Activated T-helper 17 cell treated with anti-CD3 and anti-CD28 coated beads, Interleukin-2, amount 50 U/mL, for 72 hours (primary cell): ENCODE measurements at regions not wholly inside any gene's neighbourhood (a gene's known extent, or its start where the extent isn't known, plus 50 kb on each side); places are given as distances from the start of the nearest gene placed in this dataset.

Source experiments
- ATAC-seq: fragments of 150-1000 bp; cut with Tn5 transposase; replicated peaks from 2 replicates; pipeline ENCODE4 v1.10.0; 2021; ENCODE audit warnings: mild to moderate bottlenecking, moderate library complexity
- H3K27ac Mint-ChIP-seq: one replicate; pipeline ENCODE4 v1.8.0; 2022; ENCODE audit warnings: mixed read lengths
- H3K27me3 Mint-ChIP-seq: one replicate; pipeline ENCODE4 v1.8.0; 2022; ENCODE audit warnings: mixed read lengths
- H3K36me3 Mint-ChIP-seq: one replicate; pipeline ENCODE4 v1.8.0; 2022; ENCODE audit warnings: low read depth, mild to moderate bottlenecking, mixed read lengths
- H3K4me1 Mint-ChIP-seq: one replicate; pipeline ENCODE4 v1.8.0; 2022; ENCODE audit warnings: mixed read lengths
- H3K4me3 Mint-ChIP-seq: one replicate; pipeline ENCODE4 v1.8.0; 2022; ENCODE audit warnings: mild to moderate bottlenecking, mixed read lengths
- H3K9me3 Mint-ChIP-seq: one replicate; pipeline ENCODE4 v1.8.0; 2022; ENCODE audit warnings: mixed read lengths

- no peak for ATAC-seq
- Mint-ChIP-seq H3K9me3 (no peaks in the 10 kb centered on the region), H3K36me3 (no peaks in the 10 kb centered on the region), H3K27ac (no peak overlapping the region), H3K4me1 (no peaks in the 10 kb centered on the region), H3K4me3 (no peak overlapping the region), H3K27me3 (no peaks in the 10 kb centered on the region)
Measured at GRCh38 chr16:79444572-79444971, 156.0 kb downstream of the MAF start.

GRCh38 chr16:79439901-79440300, 160.6 kb downstream of the MAF start:
- no peaks in the 10 kb centered on the region for H3K27me3 Mint-ChIP-seq
- no peaks in the 10 kb centered on the region for H3K36me3 Mint-ChIP-seq
- no peaks in the 10 kb centered on the region for H3K9me3 Mint-ChIP-seq
- H3K4me3 Mint-ChIP-seq: no peak overlapping the region
- ATAC-seq: no peak
- H3K4me1 Mint-ChIP-seq: no peaks in the 10 kb centered on the region
- H3K27ac Mint-ChIP-seq: no peak overlapping the region

- no peak for ATAC-seq
- H3K27me3 Mint-ChIP-seq: no peaks in the 10 kb centered on the region
Measured at GRCh38 chr16:79437764-79438751, 162.5 kb downstream of the MAF start.

GRCh38 chr16:79436885-79437284, 163.7 kb downstream of the MAF start:
- Mint-ChIP-seq H3K4me1 (no peaks in the 10 kb centered on the region), H3K27me3 (no peaks in the 10 kb centered on the region), H3K27ac (no peak overlapping the region), H3K4me3 (no peak overlapping the region), H3K36me3 (no peaks in the 10 kb centered on the region), H3K9me3 (no peaks in the 10 kb centered on the region)
- ATAC-seq: no peak

More at GRCh38 chr16:79437764-79438751, 162.5 kb downstream of the MAF start:
- Mint-ChIP-seq H3K9me3 (no peaks in the 10 kb centered on the region), H3K4me3 (no peak overlapping the region), H3K36me3 (no peaks in the 10 kb centered on the region), H3K27ac (no peak overlapping the region), H3K4me1 (no peaks in the 10 kb centered on the region)

GRCh38 chr16:79434771-79435170, 165.8 kb downstream of the MAF start:
- Mint-ChIP-seq H3K27me3 (no peaks in the 10 kb centered on the region), H3K36me3 (no peaks in the 10 kb centered on the region)
- no peak for ATAC-seq

GRCh38 chr16:79434092-79434491, 166.4 kb downstream of the MAF start:
- no peaks in the 10 kb centered on the region for H3K27me3 Mint-ChIP-seq
- H3K27ac Mint-ChIP-seq: no peak overlapping the region
- no peak for ATAC-seq
- H3K36me3 Mint-ChIP-seq: no peaks in the 10 kb centered on the region
- H3K4me3 Mint-ChIP-seq: no peak overlapping the region
- no peaks in the 10 kb centered on the region for H3K9me3 Mint-ChIP-seq
- H3K4me1 Mint-ChIP-seq: no peaks in the 10 kb centered on the region

More at GRCh38 chr16:79434771-79435170, 165.8 kb downstream of the MAF start:
- Mint-ChIP-seq H3K27ac (no peak overlapping the region), H3K9me3 (no peaks in the 10 kb centered on the region), H3K4me1 (no peaks in the 10 kb centered on the region), H3K4me3 (no peak overlapping the region)

- Mint-ChIP-seq H3K9me3 (no peaks in the 10 kb centered on the region), H3K27me3 (no peaks in the 10 kb centered on the region), H3K4me1 (no peaks in the 10 kb centered on the region), H3K27ac (no peak overlapping the region), H3K36me3 (no peaks in the 10 kb centered on the region), H3K4me3 (no peak overlapping the region)
- no peak for ATAC-seq
Measured at GRCh38 chr16:79431923-79432322, 168.6 kb downstream of the MAF start.

- no peak for ATAC-seq
- H3K27ac Mint-ChIP-seq: no peak overlapping the region
- H3K36me3 Mint-ChIP-seq: no peaks in the 10 kb centered on the region
- no peaks in the 10 kb centered on the region for H3K27me3 Mint-ChIP-seq
- H3K4me3 Mint-ChIP-seq: no peak overlapping the region
- H3K9me3 Mint-ChIP-seq: no peaks in the 10 kb centered on the region
- no peaks in the 10 kb centered on the region for H3K4me1 Mint-ChIP-seq
Measured at GRCh38 chr16:79430191-79430678, 170.3 kb downstream of the MAF start.

- H3K4me1 Mint-ChIP-seq: no peaks in the 10 kb centered on the region
- H3K4me3 Mint-ChIP-seq: no peak overlapping the region
- ATAC-seq: no peak
- no peaks in the 10 kb centered on the region for H3K36me3 Mint-ChIP-seq
- no peak overlapping the region for H3K27ac Mint-ChIP-seq
- no peaks in the 10 kb centered on the region for H3K9me3 Mint-ChIP-seq
- no peaks in the 10 kb centered on the region for H3K27me3 Mint-ChIP-seq
Measured at GRCh38 chr16:79429381-79430190, 171.0 kb downstream of the MAF start.

GRCh38 chr16:79426663-79427062, 173.9 kb downstream of the MAF start:
- Mint-ChIP-seq H3K9me3 (no peaks in the 10 kb centered on the region), H3K4me1 (no peaks in the 10 kb centered on the region), H3K4me3 (no peak overlapping the region), H3K36me3 (no peaks in the 10 kb centered on the region), H3K27ac (no peak overlapping the region), H3K27me3 (no peaks in the 10 kb centered on the region)
- ATAC-seq: no peak

GRCh38 chr16:79422064-79422463, 178.5 kb downstream of the MAF start:
- Mint-ChIP-seq H3K36me3 (no peaks in the 10 kb centered on the region), H3K4me1 (no peaks in the 10 kb centered on the region), H3K27ac (no peak overlapping the region), H3K27me3 (no peaks in the 10 kb centered on the region), H3K9me3 (no peaks in the 10 kb centered on the region), H3K4me3 (no peak overlapping the region)
- ATAC-seq: no peak

- Mint-ChIP-seq H3K27ac (no peak overlapping the region), H3K4me1 (peaks cover 8% of the 10 kb centered on the region), H3K27me3 (no peaks in the 10 kb centered on the region), H3K9me3 (no peaks in the 10 kb centered on the region), H3K36me3 (no peaks in the 10 kb centered on the region), H3K4me3 (no peak overlapping the region)
- no peak for ATAC-seq
Measured at GRCh38 chr16:79421126-79421525, 179.4 kb downstream of the MAF start.

- no peaks in the 10 kb centered on the region for H3K36me3 Mint-ChIP-seq
- H3K27ac Mint-ChIP-seq: no peak overlapping the region
- peaks cover 14% of the 10 kb centered on the region for H3K4me1 Mint-ChIP-seq
- H3K27me3 Mint-ChIP-seq: no peaks in the 10 kb centered on the region
- H3K4me3 Mint-ChIP-seq: no peak overlapping the region
- no peaks in the 10 kb centered on the region for H3K9me3 Mint-ChIP-seq
- no peak for ATAC-seq
Measured at GRCh38 chr16:79420493-79420892, 180.0 kb downstream of the MAF start.

- Mint-ChIP-seq H3K4me1 (peaks cover 23% of the 10 kb centered on the region), H3K27me3 (no peaks in the 10 kb centered on the region), H3K4me3 (no peak overlapping the region), H3K9me3 (no peaks in the 10 kb centered on the region), H3K36me3 (no peaks in the 10 kb centered on the region), H3K27ac (no peak overlapping the region)
- ATAC-seq: no peak
Measured at GRCh38 chr16:79419148-79419547, 181.4 kb downstream of the MAF start.

GRCh38 chr16:79417601-79418008, 182.9 kb downstream of the MAF start:
- Mint-ChIP-seq H3K9me3 (no peaks in the 10 kb centered on the region), H3K36me3 (no peaks in the 10 kb centered on the region), H3K4me1 (peaks cover 23% of the 10 kb centered on the region), H3K27ac (no peak overlapping the region), H3K27me3 (no peaks in the 10 kb centered on the region), H3K4me3 (no peak overlapping the region)
- ATAC-seq: no peak
